Right lobe of liver (tissue), 6 donors: ENCODE measurements at regions not wholly inside any gene's neighbourhood (a gene's known extent, or its start where the extent isn't known, plus 50 kb on each side); places are given as distances from the start of the nearest gene placed in this dataset.

ENCODE experiments used
- ATAC-seq, 4 donors: fragments of 200-7000 bp; cut with Tn5 transposase; one replicate each; pipeline ENCODE4 v1.9.1; 2020; ENCODE audit warnings: mild to moderate bottlenecking in 4 of 4, moderate library complexity in 4 of 4
- DNase-seq, 3 donors: peaks; one replicate each; pipeline ENCODE4 v3.0.0-alpha.2; 2020
- H3K27ac ChIP-seq, 3 donors: fragments of 200-600 bp; one replicate each; pipeline ENCODE4 v1.8.0; 2022
- H3K27me3 ChIP-seq, 2 donors: fragments of 200-600 bp; one replicate each; pipeline ENCODE4 v1.8.0; 2022
- H3K36me3 ChIP-seq, 4 donors: fragments of 200-600 bp; sonication (generic) in 1 of 4; one replicate each; pipeline versions ENCODE4 v1.5.1 to v1.8.0; 2017 to 2022; ENCODE audit warnings: control low read depth in 1 of 4
- H3K4me1 ChIP-seq, 4 donors: fragments of 200-600 bp; sonication (generic) in 1 of 4; one replicate each; pipeline versions ENCODE4 v1.5.1 to v1.8.0; 2017 to 2022; ENCODE audit warnings: control low read depth in 1 of 4
- H3K4me3 ChIP-seq, 3 donors: fragments of 200-600 bp; one replicate each; pipeline ENCODE4 v1.8.0; 2022
- H3K9me3 ChIP-seq, 4 donors: fragments of 200-600 bp; sonication (generic) in 1 of 4; one replicate each; pipeline versions ENCODE4 v1.5.1 to v1.8.0; 2017 to 2022; ENCODE audit warnings: control low read depth in 1 of 4
- POLR2A ChIP-seq: fragments of 450-650 bp; IDR thresholded peaks from one replicate; pipeline ENCODE4 v1.6.1; 2017; ENCODE audit warnings: antibody characterized with exemption, mild to moderate bottlenecking
- WGBS: methylation state at CpG from one replicate; pipeline ENCODE4 v1.1.6; 2018; ENCODE audit warnings: low coverage, low lambda C conversion rate; ENCODE audit not compliant: insufficient coverage; ENCODE audit errors: missing lambda C conversion rate; 5-methylcytosine and 5-hydroxymethylcytosine counted together
- intact Hi-C, 2 donors: fragments of 100-400 bp; cut with DNase I; formaldehyde crosslinking; loops; one replicate each; pipeline versions ENCODE4 v1.11.2 to v1.14.1; 2022
- TF ChIP-seq, protein P1 (sequence below), 4 donors: fragments of 200-600 bp in 3 of 4; fragments of 450-650 bp in 1 of 4; IDR thresholded peaks; one replicate each; pipeline versions ENCODE4 v1.5.1 to v1.8.0; 2016 to 2022; ENCODE audit warnings: antibody characterized with exemption in 4 of 4, mild to moderate bottlenecking in 2 of 4
- donor health status: DM: no; HTN: yes; CAD: no.
- donor health status: DM: no; HTN: no; CAD: no.
- donor health status: DM: no; HTN: no; CAD: no.
- donor health status: DM: no; HTN: yes; CAD: no.
- donor health status: DM: no; HTN: yes; CAD: no.

- TF ChIP-seq POLR2A: no peak
- TF ChIP-seq, protein P1, sequence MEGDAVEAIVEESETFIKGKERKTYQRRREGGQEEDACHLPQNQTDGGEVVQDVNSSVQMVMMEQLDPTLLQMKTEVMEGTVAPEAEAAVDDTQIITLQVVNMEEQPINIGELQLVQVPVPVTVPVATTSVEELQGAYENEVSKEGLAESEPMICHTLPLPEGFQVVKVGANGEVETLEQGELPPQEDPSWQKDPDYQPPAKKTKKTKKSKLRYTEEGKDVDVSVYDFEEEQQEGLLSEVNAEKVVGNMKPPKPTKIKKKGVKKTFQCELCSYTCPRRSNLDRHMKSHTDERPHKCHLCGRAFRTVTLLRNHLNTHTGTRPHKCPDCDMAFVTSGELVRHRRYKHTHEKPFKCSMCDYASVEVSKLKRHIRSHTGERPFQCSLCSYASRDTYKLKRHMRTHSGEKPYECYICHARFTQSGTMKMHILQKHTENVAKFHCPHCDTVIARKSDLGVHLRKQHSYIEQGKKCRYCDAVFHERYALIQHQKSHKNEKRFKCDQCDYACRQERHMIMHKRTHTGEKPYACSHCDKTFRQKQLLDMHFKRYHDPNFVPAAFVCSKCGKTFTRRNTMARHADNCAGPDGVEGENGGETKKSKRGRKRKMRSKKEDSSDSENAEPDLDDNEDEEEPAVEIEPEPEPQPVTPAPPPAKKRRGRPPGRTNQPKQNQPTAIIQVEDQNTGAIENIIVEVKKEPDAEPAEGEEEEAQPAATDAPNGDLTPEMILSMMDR (IDR thresholded peaks at IDR 0.05): no peak
- H3K9me3 ChIP-seq: no peaks in the 10 kb centered on the region
- no peak overlapping the region for H3K4me3 ChIP-seq
- intact Hi-C loops: no loop called here
- no peaks in the 10 kb centered on the region for H3K36me3 ChIP-seq
- no peak for DNase-seq
- ATAC-seq: no peak
- H3K4me1 ChIP-seq: no peaks in the 10 kb centered on the region
- WGBS: 64% methylated on average over 1 of the region's 1 CpG
- H3K27ac ChIP-seq: no peak overlapping the region
- no peaks in the 10 kb centered on the region for H3K27me3 ChIP-seq
Observed at GRCh38 chr11:16448123-16448717, 91.9 kb upstream of the SOX6 start.

- TF ChIP-seq, protein P1 (IDR thresholded peaks at IDR 0.05): no peak
- TF ChIP-seq POLR2A: no peak
- Histone ChIP-seq H3K9me3 (no peaks in the 10 kb centered on the region), H3K4me1 (no peaks in the 10 kb centered on the region), H3K4me3 (no peak overlapping the region), H3K36me3 (no peaks in the 10 kb centered on the region), H3K27me3 (no peaks in the 10 kb centered on the region), H3K27ac (no peak overlapping the region)
- WGBS: 71% methylated on average over 3 of the region's 3 CpGs
- ATAC-seq: no peak
- DNase-seq: no peak
- intact Hi-C loops: no loop called here
Observed at GRCh38 chr11:16441461-16441860, 85.1 kb upstream of the SOX6 start.

DNA sequence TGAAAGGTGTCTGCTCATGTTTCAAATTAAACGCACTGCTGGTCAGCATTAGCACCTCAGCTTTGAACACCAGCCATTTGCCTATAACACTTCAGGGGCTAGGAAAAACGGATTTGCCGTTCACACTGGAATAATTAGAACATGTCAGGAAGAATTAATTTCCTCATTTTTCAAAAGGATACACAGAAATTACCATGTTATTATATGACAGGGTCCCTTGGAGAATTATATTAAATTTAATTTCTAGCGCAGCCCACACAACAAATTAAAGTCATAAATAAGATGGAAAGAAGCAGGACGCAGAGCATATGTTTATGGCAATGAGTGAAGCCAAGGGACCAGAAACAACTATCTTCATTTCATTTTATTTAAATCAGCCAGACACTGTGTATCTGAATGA lies 83.8 kb upstream of the SOX6 start:
- DNase-seq: no peak
- H3K27ac ChIP-seq: no peak overlapping the region
- H3K4me1 ChIP-seq: no peaks in the 10 kb centered on the region
- H3K36me3 ChIP-seq: no peaks in the 10 kb centered on the region
- TF ChIP-seq, protein P1 (IDR thresholded peaks at IDR 0.05): no peak
- TF ChIP-seq POLR2A: no peak
- WGBS: 87% methylated on average over 5 of the region's 5 CpGs
- no peak for ATAC-seq
- H3K4me3 ChIP-seq: no peak overlapping the region
- intact Hi-C loops: no loop called here
- no peaks in the 10 kb centered on the region for H3K9me3 ChIP-seq
- H3K27me3 ChIP-seq: no peaks in the 10 kb centered on the region

- ATAC-seq: no peak
Observed at GRCh38 chr11:16434036-16434435, 77.7 kb upstream of the SOX6 start.

More at GRCh38 chr11:16434036-16434435, 77.7 kb upstream of the SOX6 start:
- WGBS: 26% methylated on average over 2 of the region's 2 CpGs
- peaks cover 0 to 4% (median 0%) of the 10 kb centered on the region in 4 donors for H3K9me3 ChIP-seq
- TF ChIP-seq POLR2A: no peak
- TF ChIP-seq, protein P1 (IDR thresholded peaks at IDR 0.05): no peak
- no peaks in the 10 kb centered on the region for H3K4me1 ChIP-seq
- intact Hi-C loops: no loop called here
- DNase-seq: no peak
- H3K27ac ChIP-seq: no peak overlapping the region
- no peaks in the 10 kb centered on the region for H3K36me3 ChIP-seq
- no peaks in the 10 kb centered on the region for H3K27me3 ChIP-seq
- H3K4me3 ChIP-seq: no peak overlapping the region
